ENCODE measurements at regions not wholly inside any gene's neighbourhood (a gene's known extent, or its start where the extent isn't known, plus 50 kb on each side); places are given as distances from the start of the nearest gene placed in this dataset.

GRCh38 chrX:121649417-121649816, 602.0 kb downstream of the GLUD2 start (continued):
- TF ChIP-seq ZNF444 (CRISPR knock-in tag; IDR thresholded peaks at IDR 0.05), result no peak
- TF ChIP-seq CEBPB (tag; IDR thresholded peaks at IDR 0.05), result no peak
- no peak for TF ChIP-seq ZBTB26 (CRISPR knock-in tag; IDR thresholded peaks at IDR 0.05)
- no peak for TF ChIP-seq HOMEZ (CRISPR knock-in tag; IDR thresholded peaks at IDR 0.05)
- no peak for TF ChIP-seq RBBP5 (IDR thresholded peaks at IDR 0.05; ENCODE audit: borderline replicate concordance, insufficient read depth, low read length, poor library complexity, severe bottlenecking)
- TF ChIP-seq ZNF699 (CRISPR knock-in tag; IDR thresholded peaks at IDR 0.05; ENCODE audit: insufficient replicate concordance), result no peak
- no peak for TF ChIP-seq ZNF830 (CRISPR knock-in tag; IDR thresholded peaks at IDR 0.05)
- TF ChIP-seq C11orf30 (IDR thresholded peaks at IDR 0.05; ENCODE audit: low read depth), result no peak
- TF ChIP-seq TRIM24 (IDR thresholded peaks at IDR 0.05), result no peak
- no peak for TF ChIP-seq TBL1XR1 (IDR thresholded peaks at IDR 0.05; ENCODE audit: low read length in 2 of 2)
- no peak for TF ChIP-seq ZBTB43 (CRISPR knock-in tag; IDR thresholded peaks at IDR 0.05)
- no peak for TF ChIP-seq ZFP1 (CRISPR knock-in tag; IDR thresholded peaks at IDR 0.05)
- no peak for TF ChIP-seq FOXA1 (IDR thresholded peaks at IDR 0.05; ENCODE audit: borderline replicate concordance)

Measured in K562 (cell line).